Activated CD8-positive, alpha-beta T cell treated with anti-CD3 and anti-CD28 coated beads, Interleukin-2, amount 10 ng/mL, durations not matched to agents 7 days and 5 days (primary cell): ENCODE measurements at regions not wholly inside any gene's neighbourhood (a gene's known extent, or its start where the extent isn't known, plus 50 kb on each side); places are given as distances from the start of the nearest gene placed in this dataset.
A peak's percentile ranks its signal among the peaks of the same experiment; 100 is the strongest.

Experiments used
- ATAC-seq: fragments of 150-1000 bp; cut with Tn5 transposase; one replicate; pipeline ENCODE4 v1.10.0; 2021; ENCODE audit warnings: moderate library complexity
- CTCF ChIA-PET: fragments of 350-600 bp; sonication (Branson Sonifier 250); formaldehyde crosslinking; loops from one replicate; lab custom pipeline; 2021; ENCODE audit warnings: antibody characterized with exemption; lab: Charles Lee
- POLR2A ChIA-PET: fragments of 350-600 bp; sonication (Branson Sonifier 250); formaldehyde crosslinking; loops from one replicate; lab custom pipeline; 2021; ENCODE audit warnings: antibody characterized with exemption; lab: Charles Lee
- DNase-seq: peaks from one replicate; pipeline ENCODE4 v3.0.0-alpha.2; 2020
- H3K27ac Mint-ChIP-seq: one replicate; pipeline ENCODE4 v1.8.0; 2021; ENCODE audit warnings: mild to moderate bottlenecking, mixed read lengths
- H3K27me3 Mint-ChIP-seq: one replicate; pipeline ENCODE4 v1.8.0; 2021; ENCODE audit warnings: low read depth, mixed read lengths
- H3K36me3 Mint-ChIP-seq: one replicate; pipeline ENCODE4 v1.8.0; 2021; ENCODE audit warnings: low read depth, mixed read lengths
- H3K4me1 Mint-ChIP-seq: one replicate; pipeline ENCODE4 v1.8.0; 2021; ENCODE audit warnings: low read depth, mixed read lengths
- H3K4me3 Mint-ChIP-seq: one replicate; pipeline ENCODE4 v1.8.0; 2021; ENCODE audit warnings: mild to moderate bottlenecking, mixed read lengths
- H3K9me3 Mint-ChIP-seq: one replicate; pipeline ENCODE4 v1.8.0; 2022; ENCODE audit warnings: mixed read lengths; ENCODE audit not compliant: insufficient read depth

DNA sequence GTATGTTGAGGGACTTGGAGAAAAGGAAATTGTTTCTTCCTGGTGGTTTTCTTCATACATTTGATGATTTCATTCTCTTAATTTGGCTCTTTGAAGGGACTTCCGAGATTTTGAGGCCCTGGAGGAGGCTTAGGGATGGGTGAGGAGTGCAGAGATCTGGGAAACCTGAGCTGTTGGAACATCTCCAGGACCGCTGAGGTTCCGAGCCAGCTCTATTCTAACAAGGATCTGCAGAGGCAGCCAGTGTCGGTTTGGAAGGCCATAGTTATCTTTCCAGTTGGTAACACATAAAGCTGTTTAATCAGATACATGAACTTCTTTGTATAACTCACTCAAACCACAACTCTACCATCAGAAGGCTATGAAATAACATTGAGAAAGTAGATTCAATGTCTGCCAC, 70.3 kb upstream of the UPP2 start:
- no peak overlapping the region for H3K4me3 Mint-ChIP-seq
- no peaks in the 10 kb centered on the region for H3K9me3 Mint-ChIP-seq
- ATAC-seq (no peak), DNase-seq (no peak)
- H3K36me3 Mint-ChIP-seq = no peaks in the 10 kb centered on the region
- ChIA-PET POLR2A (no interaction called here), CTCF (interaction anchor here (1.4 to 1.7 kb wide), 2 partner anchors 723 to 729 kb away, joined by 5 to 9 read pairs; no protein-coding TSS in a partner anchor)
- no peaks in the 10 kb centered on the region for H3K4me1 Mint-ChIP-seq
- H3K27me3 Mint-ChIP-seq = peaks cover 5% of the 10 kb centered on the region
- no peak overlapping the region for H3K27ac Mint-ChIP-seq

DNA sequence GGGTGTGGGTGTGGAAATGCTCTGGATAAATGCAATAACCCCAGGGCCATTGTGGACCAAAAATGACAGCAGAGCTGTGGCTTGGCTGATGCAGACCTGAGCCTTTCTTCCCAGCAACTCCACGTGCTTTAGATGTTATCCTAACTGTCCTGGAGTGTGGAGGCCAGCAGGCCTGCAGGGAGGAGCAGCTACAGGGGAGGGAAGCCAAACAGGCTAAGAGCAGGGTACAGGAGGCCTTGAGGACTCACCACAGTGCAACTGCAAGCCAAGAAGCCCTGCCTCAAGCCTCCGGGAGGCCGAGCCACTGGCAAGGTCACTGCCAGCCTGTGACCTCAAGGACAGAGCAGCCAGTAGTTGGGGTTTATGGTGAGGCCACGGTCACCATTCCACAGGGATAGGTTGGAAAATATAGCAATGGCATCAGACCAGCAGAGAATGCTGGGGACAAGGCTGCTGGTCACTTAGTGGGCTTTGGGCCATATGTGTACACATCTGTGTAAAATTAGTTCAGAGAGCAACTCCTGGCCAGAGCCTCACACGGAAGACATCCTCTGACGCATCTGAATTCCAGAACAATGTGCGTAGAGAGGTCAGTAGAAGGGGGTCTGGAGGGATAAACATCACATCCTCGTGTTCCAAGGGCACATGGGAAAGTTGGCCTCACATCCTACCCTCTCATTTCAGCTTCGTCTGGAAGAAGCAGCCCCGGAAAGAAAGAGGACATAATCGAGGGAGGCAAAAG, 76.2 kb upstream of the UPP2 start:
- Mint-ChIP-seq H3K9me3 (no peaks in the 10 kb centered on the region), H3K36me3 (no peaks in the 10 kb centered on the region), H3K4me1 (peaks cover 4% of the 10 kb centered on the region), H3K4me3 (no peak overlapping the region), H3K27ac (no peak overlapping the region), H3K27me3 (peaks cover 3% of the 10 kb centered on the region)
- ChIA-PET CTCF (interaction anchor here (1.0 to 5.5 kb wide), 8 partner anchors 9 to 729 kb away, joined by 3 to 35 read pairs (median 4); no protein-coding TSS in a partner anchor), POLR2A (no interaction called here)
- no peak for DNase-seq
- ATAC-seq = no peak

GRCh38 chr2:158024288-158024898, 77.3 kb upstream of the UPP2 start:
- H3K4me1 Mint-ChIP-seq = peaks cover 4% of the 10 kb centered on the region
- H3K36me3 Mint-ChIP-seq = no peaks in the 10 kb centered on the region
- no peak overlapping the region for H3K4me3 Mint-ChIP-seq
- H3K9me3 Mint-ChIP-seq = no peaks in the 10 kb centered on the region
- DNase-seq (peak; percentile 63), ATAC-seq (peak; percentile 64)
- H3K27me3 Mint-ChIP-seq = peaks cover 3% of the 10 kb centered on the region
- ChIA-PET CTCF (interaction anchor here (0.6 to 5.5 kb wide), 42 partner anchors 10 to 729 kb away, joined by 3 to 51 read pairs (median 4); no protein-coding TSS in a partner anchor), POLR2A (no interaction called here)
- H3K27ac Mint-ChIP-seq = no peak overlapping the region

DNA sequence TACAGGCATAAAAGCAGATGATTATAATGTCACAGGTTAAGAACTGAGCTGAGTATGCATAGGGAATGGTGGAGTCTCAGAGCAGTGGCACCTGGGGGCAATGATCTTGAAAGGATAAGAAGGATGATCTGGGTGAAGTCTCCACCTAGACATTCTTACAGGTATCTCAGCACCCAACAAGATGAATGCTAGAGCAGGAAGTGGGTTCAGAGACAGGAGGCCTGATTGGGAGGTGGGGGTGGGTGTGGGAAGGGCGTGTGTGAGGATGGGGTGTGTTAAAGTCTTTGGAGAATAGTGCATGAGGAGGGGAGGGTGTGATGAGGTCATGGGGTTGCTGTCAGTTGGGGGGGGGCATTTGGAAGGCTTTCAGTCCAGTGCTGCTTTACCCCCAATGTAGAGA, 78.8 kb upstream of the UPP2 start:
- no peak for DNase-seq
- Mint-ChIP-seq H3K27me3 (no peaks in the 10 kb centered on the region), H3K27ac (no peak overlapping the region), H3K4me1 (peaks cover 4% of the 10 kb centered on the region), H3K36me3 (no peaks in the 10 kb centered on the region), H3K4me3 (no peak overlapping the region), H3K9me3 (no peaks in the 10 kb centered on the region)
- ChIA-PET CTCF (interaction anchor here (1.1 to 5.5 kb wide), 7 partner anchors 9 to 731 kb away, joined by 4 to 51 read pairs (median 29); no protein-coding TSS in a partner anchor), POLR2A (no interaction called here)
- no peak for ATAC-seq

DNA sequence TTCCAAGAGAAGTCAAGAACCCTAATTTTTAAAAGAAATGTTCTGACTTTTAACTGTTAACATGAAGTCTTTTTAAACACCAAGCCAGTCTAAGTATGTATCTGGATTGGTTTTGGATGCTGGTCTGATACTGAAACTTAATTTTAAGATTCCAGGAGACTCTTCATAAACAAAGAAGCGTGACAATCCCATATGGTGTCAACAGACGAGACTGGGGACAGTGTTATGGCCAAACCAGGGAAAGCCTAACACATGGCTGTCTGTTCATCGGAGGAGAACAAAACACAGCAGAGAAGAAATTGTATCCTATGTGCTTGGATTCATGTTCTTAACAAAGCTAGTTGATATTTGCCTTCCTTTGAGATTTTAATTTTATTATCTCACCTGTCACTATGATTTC, 80.5 kb upstream of the UPP2 start:
- Mint-ChIP-seq H3K27ac (no peak overlapping the region), H3K9me3 (no peaks in the 10 kb centered on the region), H3K4me3 (no peak overlapping the region), H3K27me3 (no peaks in the 10 kb centered on the region), H3K4me1 (peaks cover 4% of the 10 kb centered on the region), H3K36me3 (no peaks in the 10 kb centered on the region)
- DNase-seq (no peak), ATAC-seq (no peak)
- ChIA-PET POLR2A (interaction anchor here (0.7 kb wide), 1 partner anchor 442 kb away, joined by 9 read pairs; no protein-coding TSS in a partner anchor), CTCF (interaction anchor here (0.6 to 5.5 kb wide), 6 partner anchors 13 to 732 kb away, joined by 3 to 51 read pairs (median 4); no protein-coding TSS in a partner anchor)

GRCh38 chr2:158015428-158016076, 86.1 kb upstream of the UPP2 start:
- no peaks in the 10 kb centered on the region for H3K27me3 Mint-ChIP-seq
- H3K36me3 Mint-ChIP-seq = no peaks in the 10 kb centered on the region
- POLR2A ChIA-PET = no interaction called here
- no peak overlapping the region for H3K4me3 Mint-ChIP-seq
- H3K27ac Mint-ChIP-seq = no peak overlapping the region
- no peak for ATAC-seq
- H3K9me3 Mint-ChIP-seq = no peaks in the 10 kb centered on the region
- CTCF ChIA-PET = interaction anchor here (3.3 kb wide), 1 partner anchor 8 kb away, joined by 29 read pairs; no protein-coding TSS in a partner anchor
- no peak for DNase-seq
- peaks cover 14% of the 10 kb centered on the region for H3K4me1 Mint-ChIP-seq

DNA sequence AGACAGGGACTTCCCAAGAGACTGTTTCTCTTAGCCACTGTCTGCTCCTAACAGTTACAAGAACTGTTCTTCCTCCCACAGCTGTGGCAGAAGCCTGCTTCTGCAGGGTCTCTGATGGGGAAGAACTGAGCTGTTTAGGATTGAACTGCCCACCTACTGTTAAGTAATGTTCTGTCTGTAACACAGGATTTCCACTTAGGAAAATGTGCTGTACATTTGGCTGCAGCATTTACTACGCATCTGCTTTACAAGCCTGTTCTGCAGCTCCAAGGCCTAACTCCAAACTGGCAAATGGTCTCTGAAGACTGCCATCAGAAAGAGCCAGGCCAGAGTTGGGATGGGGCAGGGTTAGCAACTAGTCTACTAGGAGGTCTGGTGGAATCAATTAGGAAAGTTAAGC, 87.8 kb upstream of the UPP2 start:
- no peak for DNase-seq
- Mint-ChIP-seq H3K36me3 (no peaks in the 10 kb centered on the region), H3K27me3 (peaks cover 3% of the 10 kb centered on the region), H3K4me1 (peaks cover 15% of the 10 kb centered on the region), H3K27ac (no peak overlapping the region), H3K9me3 (no peaks in the 10 kb centered on the region), H3K4me3 (no peak overlapping the region)
- CTCF ChIA-PET = interaction anchor here (1.0 to 3.3 kb wide), 6 partner anchors 10 to 712 kb away, joined by 3 to 29 read pairs (median 4); no protein-coding TSS in a partner anchor
- ATAC-seq = no peak
- POLR2A ChIA-PET = no interaction called here

- Mint-ChIP-seq H3K4me3 (no peak overlapping the region), H3K4me1 (peaks cover 20% of the 10 kb centered on the region), H3K36me3 (no peaks in the 10 kb centered on the region), H3K27me3 (peaks cover 5% of the 10 kb centered on the region), H3K27ac (no peak overlapping the region), H3K9me3 (no peaks in the 10 kb centered on the region)
- DNase-seq = no peak
- no peak for ATAC-seq
- CTCF ChIA-PET = interaction anchor here (0.6 to 1.8 kb wide), 19 partner anchors 10 to 709 kb away, joined by 3 to 14 read pairs (median 3); no protein-coding TSS in a partner anchor
- POLR2A ChIA-PET = interaction anchor here (0.9 kb wide), 1 partner anchor 112 kb away, joined by 3 read pairs; no protein-coding TSS in a partner anchor
These were observed 90.5 kb upstream of the UPP2 start for GRCh38 chr2:158011055-158011771.

DNA sequence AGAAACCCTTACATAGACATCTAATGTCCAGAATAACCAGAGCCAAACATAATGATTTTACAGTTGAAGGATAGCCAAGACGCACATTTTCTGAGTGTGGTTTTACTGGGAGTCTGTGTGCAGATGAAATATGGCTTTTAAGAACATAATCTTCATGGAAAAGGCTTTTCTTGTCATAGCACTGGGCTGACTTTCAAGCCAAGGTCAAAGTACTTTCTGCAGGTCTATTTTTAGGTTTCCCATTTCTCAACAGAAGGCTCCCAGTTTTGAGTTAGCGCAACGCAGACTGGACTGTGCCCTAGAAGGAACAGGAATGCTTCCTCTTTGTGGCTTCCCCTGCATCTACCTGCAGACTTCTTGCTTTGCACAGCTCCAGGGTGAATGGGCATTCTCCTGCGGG, 92.3 kb upstream of the UPP2 start:
- Mint-ChIP-seq H3K27me3 (peaks cover 5% of the 10 kb centered on the region), H3K4me3 (no peak overlapping the region), H3K4me1 (peaks cover 12% of the 10 kb centered on the region), H3K27ac (no peak overlapping the region), H3K36me3 (no peaks in the 10 kb centered on the region), H3K9me3 (no peaks in the 10 kb centered on the region)
- CTCF ChIA-PET = interaction anchor here (1.2 to 3.0 kb wide), 3 partner anchors 225 to 381 kb away, joined by 3 to 10 read pairs (median 7); no protein-coding TSS in a partner anchor
- DNase-seq = no peak
- ATAC-seq = no peak
- POLR2A ChIA-PET = no interaction called here

DNA sequence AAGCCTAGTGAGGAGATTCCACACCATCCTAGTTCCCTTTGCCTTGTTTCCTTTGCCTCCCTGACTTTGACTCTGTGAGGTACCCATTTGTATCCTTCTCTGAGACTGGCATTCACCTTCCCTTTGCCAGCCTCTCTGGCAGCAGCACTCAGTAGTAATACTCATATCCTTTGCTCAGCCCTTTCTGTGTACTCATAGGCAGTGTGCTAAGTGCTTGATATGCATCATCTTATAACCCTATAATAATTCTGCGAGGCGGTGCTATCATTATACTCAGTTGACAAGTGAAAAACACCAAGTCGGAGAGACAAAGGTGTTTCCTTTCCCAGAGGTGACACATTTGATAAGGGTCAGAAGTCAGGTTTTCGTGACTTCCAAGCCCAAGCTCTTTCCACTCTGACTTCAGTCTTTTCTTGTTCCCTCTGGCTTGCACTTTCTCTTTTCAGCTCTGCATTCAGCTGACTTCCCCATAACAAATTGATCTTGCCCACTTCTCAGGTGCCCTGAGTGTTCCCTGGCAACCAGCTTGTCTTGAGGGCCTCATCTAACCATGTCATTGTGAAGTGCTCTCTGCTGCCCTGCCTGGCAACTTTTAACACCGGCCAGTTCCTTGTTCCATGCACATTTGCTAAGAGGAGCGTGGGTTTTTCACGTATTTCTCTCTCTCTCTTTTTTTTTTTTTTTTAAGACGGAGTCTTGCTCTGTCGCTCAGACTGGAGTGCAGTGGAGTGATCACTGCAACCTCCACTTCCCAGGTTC, 94.5 kb upstream of the UPP2 start:
- peak; percentile 65 for ATAC-seq
- Mint-ChIP-seq H3K4me3 (no peak overlapping the region), H3K27me3 (peaks cover 5% of the 10 kb centered on the region), H3K27ac (no peak overlapping the region), H3K4me1 (peaks cover 12% of the 10 kb centered on the region), H3K9me3 (no peaks in the 10 kb centered on the region), H3K36me3 (no peaks in the 10 kb centered on the region)
- peak; percentile 31 for DNase-seq
- POLR2A ChIA-PET = no interaction called here
- CTCF ChIA-PET = interaction anchor here (0.6 to 4.4 kb wide), 14 partner anchors 11 to 706 kb away, joined by 3 to 25 read pairs (median 6); no protein-coding TSS in a partner anchor
